ENCODE measurements at regions not wholly inside any gene's neighbourhood (a gene's known extent, or its start where the extent isn't known, plus 50 kb on each side); places are given as distances from the start of the nearest gene placed in this dataset.
"Not testable (repeated sequence)": the region's sequence is repeated elsewhere in the genome, so short reads cannot be mapped to it uniquely, and the experiment has no call there.

GRCh38 chr6:22106961-22107360 is 189.9 kb downstream of the PRL start:
- no peak for DNase-seq (ENCODE audit: low spot score)

- no peak for DNase-seq (ENCODE audit: low spot score)
These were observed 188.6 kb downstream of the PRL start for GRCh38 chr6:22108199-22108598.

- no peak for DNase-seq (ENCODE audit: low spot score)
These were observed 186.8 kb downstream of the PRL start for GRCh38 chr6:22110061-22110460.

- DNase-seq (ENCODE audit: low spot score), result no peak
These were observed 184.4 kb downstream of the PRL start for GRCh38 chr6:22112461-22112860.

GRCh38 chr6:22113026-22113766 is 183.6 kb downstream of the PRL start:
- no peak for DNase-seq (ENCODE audit: low spot score)

GRCh38 chr6:22115559-22115958 is 181.3 kb downstream of the PRL start:
- no peak for DNase-seq (ENCODE audit: low spot score)

- DNase-seq (ENCODE audit: low spot score), result no peak
These were observed 179.2 kb downstream of the PRL start for GRCh38 chr6:22117631-22118030.

- no peak for DNase-seq (ENCODE audit: low spot score)
These were observed 177.3 kb downstream of the PRL start for GRCh38 chr6:22119500-22119899.

- DNase-seq (ENCODE audit: low spot score), result no peak
These were observed 172.1 kb downstream of the PRL start for GRCh38 chr6:22124756-22125155.

- no peak for DNase-seq (ENCODE audit: low spot score)
These were observed 169.9 kb downstream of the PRL start for GRCh38 chr6:22126910-22127309.

GRCh38 chr6:22129751-22130150 is 167.1 kb downstream of the PRL start:
- DNase-seq (ENCODE audit: low spot score), result no peak

- no peak for DNase-seq (ENCODE audit: low spot score)
These were observed 164.2 kb downstream of the PRL start for GRCh38 chr6:22132656-22133055.

GRCh38 chr6:22133357-22133756 is 163.5 kb downstream of the PRL start:
- DNase-seq (ENCODE audit: low spot score), result no peak

- DNase-seq (ENCODE audit: low spot score), result no peak
These were observed 162.5 kb downstream of the PRL start for GRCh38 chr6:22134308-22134707.

- no peak for DNase-seq (ENCODE audit: low spot score)
These were observed 161.4 kb downstream of the PRL start for GRCh38 chr6:22135395-22135794.

- DNase-seq (ENCODE audit: low spot score), result not testable (repeated sequence)
These were observed 156.1 kb downstream of the PRL start for GRCh38 chr6:22140736-22141135.

- DNase-seq (ENCODE audit: low spot score), result no peak
These were observed 155.5 kb downstream of the PRL start for GRCh38 chr6:22141241-22141745.

- DNase-seq (ENCODE audit: low spot score), result no peak
These were observed 154.0 kb downstream of the PRL start for GRCh38 chr6:22142856-22143255.

GRCh38 chr6:22145376-22145775 is 151.5 kb downstream of the PRL start:
- peak; percentile 6 for DNase-seq (ENCODE audit: low spot score)

GRCh38 chr6:22145823-22146677 is 150.8 kb downstream of the PRL start:
- peak; percentile 93 for DNase-seq (ENCODE audit: low spot score)

- DNase-seq (ENCODE audit: low spot score), result peak; percentile 59
These were observed 150.2 kb downstream of the PRL start for GRCh38 chr6:22146678-22146930.

GRCh38 chr6:22146931-22147701 is 149.7 kb downstream of the PRL start:
- DNase-seq (ENCODE audit: low spot score), result peak; percentile 61

Data from Ammon's horn (tissue), 1 donor.